NCI-H510A (cell line): ENCODE measurements at regions not wholly inside any gene's neighbourhood (a gene's known extent, or its start where the extent isn't known, plus 50 kb on each side); places are given as distances from the start of the nearest gene placed in this dataset.

Experiments
- DNase-seq: peaks from one replicate; lab custom pipeline; 2025; lab: John Stamatoyannopoulos, UW

DNA sequence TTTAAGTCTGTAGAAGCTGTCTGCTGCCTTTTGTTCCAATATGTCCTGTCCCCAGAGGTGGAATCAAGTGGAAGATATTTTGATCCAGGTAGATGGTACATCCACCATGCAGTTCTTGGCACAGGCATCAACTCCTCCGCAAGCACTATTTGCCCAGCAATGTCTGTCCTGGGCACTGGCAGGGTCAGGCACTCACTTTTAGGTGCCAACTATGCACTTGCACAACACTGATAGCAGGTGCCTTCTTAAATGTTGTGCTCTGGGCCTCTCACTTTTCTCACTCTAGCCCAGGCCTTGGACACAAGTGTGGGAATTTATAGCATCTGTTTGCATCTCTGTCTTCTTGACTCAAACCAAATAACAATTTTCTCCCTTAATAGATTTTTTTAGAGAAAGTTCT is 140.5 kb upstream of the UBE2E2 start:
- no peak for DNase-seq

GRCh38 chr3:23062982-23063381 is 140.1 kb upstream of the UBE2E2 start:
- no peak for DNase-seq

- DNase-seq: no peak
Measured at GRCh38 chr3:23067116-23067515, 136.0 kb upstream of the UBE2E2 start.

GRCh38 chr3:23068016-23068728 is 135.0 kb upstream of the UBE2E2 start:
- no peak for DNase-seq

DNA sequence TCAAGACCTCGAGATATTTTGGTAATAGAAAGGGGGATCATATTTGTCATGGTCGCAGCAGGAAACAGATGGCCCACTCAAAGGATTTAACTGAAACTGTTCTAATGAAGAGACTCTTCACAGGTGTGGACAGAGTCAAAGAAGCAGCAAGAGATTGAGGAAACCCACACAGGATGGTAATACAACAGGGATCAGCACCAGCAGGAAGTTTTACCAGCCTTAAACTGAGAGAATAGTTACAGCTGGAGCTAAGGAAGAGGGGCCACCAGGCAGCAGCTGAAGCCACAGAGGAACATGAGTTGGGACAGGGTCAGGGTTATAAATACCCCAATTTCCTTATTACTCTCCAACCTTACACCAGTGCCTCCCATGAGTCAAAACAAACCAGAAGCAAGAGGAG is 131.8 kb upstream of the UBE2E2 start:
- no peak for DNase-seq

- DNase-seq: no peak
Measured at GRCh38 chr3:23071758-23072157, 131.4 kb upstream of the UBE2E2 start.

GRCh38 chr3:23072693-23073092 is 130.4 kb upstream of the UBE2E2 start:
- no peak for DNase-seq

GRCh38 chr3:23073724-23074305 is 129.3 kb upstream of the UBE2E2 start:
- DNase-seq: no peak

- DNase-seq: no peak
Measured at GRCh38 chr3:23075496-23075895, 127.6 kb upstream of the UBE2E2 start.

DNA sequence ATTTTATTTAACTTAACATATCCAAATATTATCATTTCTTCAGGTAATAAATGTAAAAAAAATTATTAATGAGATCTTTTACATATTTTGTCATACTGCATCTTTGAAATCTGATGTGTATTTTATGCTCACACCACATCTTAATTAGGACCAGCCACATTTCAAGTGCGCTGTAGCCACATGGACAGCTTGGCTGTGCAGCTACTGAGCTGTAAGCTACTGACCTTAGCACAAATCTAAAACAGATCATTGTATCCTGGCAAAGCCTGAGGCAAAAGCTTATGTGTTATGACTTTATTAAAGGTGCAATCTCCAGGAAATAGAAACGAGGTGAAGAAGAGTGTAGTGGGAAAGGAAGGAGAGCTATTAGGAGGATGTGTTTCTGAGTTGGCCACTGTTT is 126.7 kb upstream of the UBE2E2 start:
- DNase-seq: no peak

DNA sequence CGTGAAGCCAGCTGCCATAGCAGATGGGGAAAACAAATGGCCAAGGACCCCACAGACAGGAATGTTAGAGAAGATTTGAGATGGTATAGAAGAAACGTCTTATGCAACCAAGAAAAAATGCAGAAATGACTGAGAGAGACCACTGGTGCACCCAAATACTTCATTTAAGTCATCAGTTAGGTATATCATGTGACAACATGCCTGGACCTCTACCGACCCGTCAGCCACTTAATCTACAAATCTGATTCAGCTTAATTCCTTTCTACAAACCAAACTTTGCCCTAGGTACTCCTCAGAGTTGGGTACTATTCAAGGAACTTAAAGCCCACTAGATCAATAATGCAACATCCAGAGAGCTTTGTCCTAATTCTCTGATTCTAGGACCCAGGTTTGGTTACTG is 126.0 kb upstream of the UBE2E2 start:
- no peak for DNase-seq

DNA sequence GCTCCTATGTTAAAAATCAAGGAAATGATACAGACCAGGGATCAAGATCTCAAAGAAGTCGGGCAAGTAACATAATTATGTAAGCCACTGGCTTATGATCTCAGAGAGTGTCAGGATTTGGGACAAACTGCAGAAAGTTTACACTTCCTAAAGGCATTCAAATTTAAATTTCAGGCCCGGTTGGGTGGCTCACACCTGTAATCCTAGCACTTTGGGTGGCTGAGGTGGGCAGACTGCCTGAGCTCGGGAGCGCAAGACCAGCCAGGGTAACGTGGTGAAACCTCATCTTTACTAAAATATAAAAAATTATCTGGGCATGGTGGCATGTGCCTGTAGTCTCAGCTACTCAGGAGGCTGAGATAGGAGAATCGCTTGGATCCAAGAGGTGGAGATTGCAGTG is 124.4 kb upstream of the UBE2E2 start:
- no peak for DNase-seq

DNA sequence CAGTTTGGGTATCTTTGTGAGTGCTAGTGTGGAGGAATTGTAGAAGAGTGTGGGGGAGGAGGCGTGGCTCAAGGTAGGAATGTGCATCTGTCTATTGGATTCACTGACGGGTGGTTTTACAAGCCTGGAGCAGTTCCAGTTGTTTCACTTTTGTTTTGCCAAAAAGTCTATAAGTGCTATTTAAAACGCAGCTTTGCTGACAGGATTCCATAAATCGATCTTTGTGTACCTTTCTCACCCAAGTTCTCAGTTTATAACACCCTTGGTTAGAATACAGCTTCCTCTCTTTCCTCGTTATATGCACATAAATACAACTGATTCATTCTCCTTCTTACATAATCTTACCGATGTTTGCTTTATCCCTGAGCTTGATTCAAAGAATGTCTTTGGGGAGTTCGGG is 123.2 kb upstream of the UBE2E2 start:
- no peak for DNase-seq

GRCh38 chr3:23083701-23084100 is 119.4 kb upstream of the UBE2E2 start:
- DNase-seq: no peak

DNA sequence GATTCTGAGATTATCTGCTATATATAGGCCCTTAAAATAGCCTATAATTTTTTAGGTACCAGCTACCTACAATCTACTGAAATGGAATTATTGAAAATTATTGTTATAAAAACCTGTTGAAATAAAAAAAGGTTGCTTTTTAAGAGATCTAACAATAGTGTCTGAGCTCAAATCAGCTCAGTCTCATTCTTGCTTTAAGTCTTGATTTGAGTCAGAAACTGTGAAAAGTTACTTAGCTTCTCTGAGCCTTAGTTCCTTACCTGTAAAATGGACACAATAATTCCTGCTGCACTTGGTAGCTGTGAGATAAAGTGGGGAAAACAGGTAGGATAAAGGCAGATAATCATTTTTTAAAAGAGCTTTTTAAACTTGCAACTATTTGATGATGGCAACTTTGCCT is 118.8 kb upstream of the UBE2E2 start:
- no peak for DNase-seq

- DNase-seq: no peak
Measured at GRCh38 chr3:23085261-23085660, 117.9 kb upstream of the UBE2E2 start.

GRCh38 chr3:23086331-23086730 is 116.8 kb upstream of the UBE2E2 start:
- no peak for DNase-seq

GRCh38 chr3:23086831-23087230 is 116.3 kb upstream of the UBE2E2 start:
- no peak for DNase-seq

- DNase-seq: no peak
Measured at GRCh38 chr3:23094412-23094811, 108.7 kb upstream of the UBE2E2 start.

DNA sequence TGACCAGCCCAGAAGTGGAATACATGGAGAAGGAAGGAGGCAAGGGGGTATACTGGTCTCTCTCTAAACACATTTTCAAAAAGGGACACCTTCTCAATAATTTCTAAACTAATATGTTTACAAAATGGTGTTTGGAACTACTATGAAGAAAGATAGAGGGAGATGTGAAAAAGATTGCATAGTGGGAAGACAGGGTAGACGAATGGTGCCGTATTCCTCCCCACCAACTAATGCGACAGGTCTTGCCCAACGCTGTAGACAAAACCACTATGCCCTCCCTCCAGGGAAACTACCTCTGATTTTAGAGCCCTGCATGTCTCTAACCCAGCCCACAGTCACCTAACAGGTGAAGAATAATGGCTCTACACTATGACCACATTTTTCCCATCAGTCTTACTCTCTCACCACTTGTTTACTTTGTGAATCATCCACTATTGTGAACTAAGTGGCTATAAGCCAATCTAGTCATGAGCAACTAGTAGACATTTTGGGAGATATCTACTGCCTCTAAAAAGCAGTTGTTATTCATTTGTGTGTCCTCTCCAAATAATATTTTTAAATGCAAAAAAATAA is 108.2 kb upstream of the UBE2E2 start:
- peak; percentile 20 for DNase-seq

DNA sequence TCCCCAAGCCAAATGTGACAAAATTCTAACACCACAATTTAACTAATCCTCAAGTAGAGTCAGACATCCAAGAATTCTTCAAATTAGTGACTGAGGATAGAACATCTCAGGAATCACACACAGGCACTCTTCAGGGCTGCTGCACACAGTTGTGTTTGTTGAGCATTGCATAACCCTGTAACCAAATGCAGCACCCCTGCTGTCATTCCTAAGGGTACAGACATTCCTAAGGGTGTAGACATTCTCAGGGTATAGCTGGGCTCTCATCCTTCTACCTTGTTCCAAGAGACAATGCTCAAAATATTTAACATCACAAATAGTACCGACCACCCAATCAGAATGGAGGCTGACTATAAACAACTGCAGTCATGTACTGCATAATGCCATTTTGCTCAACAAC is 107.1 kb upstream of the UBE2E2 start:
- DNase-seq: no peak

DNA sequence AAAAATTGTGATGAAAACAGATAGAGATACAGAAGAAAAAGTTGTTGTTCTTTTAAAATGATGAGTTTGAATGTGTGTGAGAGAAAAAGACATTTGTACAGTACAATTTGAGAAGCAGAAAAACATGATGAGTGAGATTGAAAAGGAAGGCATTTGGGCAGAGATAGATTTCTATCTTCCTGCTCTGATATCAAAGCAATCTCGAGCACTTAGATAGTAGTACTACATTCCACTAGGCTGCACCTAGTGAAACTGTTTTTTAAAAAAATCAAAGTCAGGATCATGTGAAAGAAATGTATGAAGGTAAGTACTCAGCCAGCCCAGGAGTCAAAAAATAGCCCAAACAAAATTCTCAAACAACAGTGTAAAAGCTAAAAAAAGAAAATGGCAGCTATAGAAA is 104.1 kb upstream of the UBE2E2 start:
- DNase-seq: no peak

GRCh38 chr3:23099677-23100076 is 103.5 kb upstream of the UBE2E2 start:
- no peak for DNase-seq

GRCh38 chr3:23100106-23100505 is 103.0 kb upstream of the UBE2E2 start:
- DNase-seq: no peak
